ENCODE measurements at regions not wholly inside any gene's neighbourhood (a gene's known extent, or its start where the extent isn't known, plus 50 kb on each side); places are given as distances from the start of the nearest gene placed in this dataset.

GRCh38 chr12:61923152-61923551 is 337.1 kb upstream of the USP15 start:
- TF ChIP-seq CTCF (conservative IDR thresholded peaks at IDR 0.05 in 1 of 2, IDR thresholded peaks at IDR 0.05 in 1 of 2; ENCODE audit: low read depth in 1 of 2, low read length in 2 of 2) = no peak
- no peak for TF ChIP-seq EZH2 (IDR thresholded peaks at IDR 0.05; ENCODE audit: low read length, missing control alignments)

Measured in fibroblast of lung (primary cell).